ENCODE measurements at regions not wholly inside any gene's neighbourhood (a gene's known extent, or its start where the extent isn't known, plus 50 kb on each side); places are given as distances from the start of the nearest gene placed in this dataset.

- H4K20me1 ChIP-seq (replicated peaks; ENCODE audit: insufficient read depth), result no peaks in the 10 kb centered on the region
- H3K9me2 ChIP-seq (ENCODE audit: insufficient read depth), result no peaks in the 10 kb centered on the region; the same call in 1 of the 2 replicates
- no peak overlapping the region for H3K27ac ChIP-seq (ENCODE audit: low read depth)
- no peaks in the 10 kb centered on the region for H3K4me1 ChIP-seq (ENCODE audit: insufficient read depth)
- H3K4me3 ChIP-seq, result no peak overlapping the region
- H3K4me3 Mint-ChIP-seq, result no peak overlapping the region
- DNase-seq (ENCODE audit: low spot score) (no peak), ATAC-seq (no peak)
- H3K4me2 ChIP-seq, result no peak overlapping the region
- no peaks in the 10 kb centered on the region for H3K27me3 Mint-ChIP-seq (ENCODE audit: insufficient read depth, low read depth, poor library complexity)
- TF ChIP-seq JUNB (IDR thresholded peaks at IDR 0.05; ENCODE audit: unreplicated experiment), result no peak
- no peak for TF ChIP-seq NANOG (IDR thresholded peaks at IDR 0.05; ENCODE audit: borderline replicate concordance)
- no peak for TF ChIP-seq CREB1 (CRISPR knock-in tag; IDR thresholded peaks at IDR 0.05; ENCODE audit: low read depth)
- no peak for TF ChIP-seq EZH2 (IDR thresholded peaks at IDR 0.05; ENCODE audit: low read depth, unreplicated experiment)
- no peak for TF ChIP-seq REST (IDR thresholded peaks at IDR 0.05; ENCODE audit: unreplicated experiment)
- no peak for TF ChIP-seq ETS1 (IDR thresholded peaks at IDR 0.05)
- TF ChIP-seq, protein P1, sequence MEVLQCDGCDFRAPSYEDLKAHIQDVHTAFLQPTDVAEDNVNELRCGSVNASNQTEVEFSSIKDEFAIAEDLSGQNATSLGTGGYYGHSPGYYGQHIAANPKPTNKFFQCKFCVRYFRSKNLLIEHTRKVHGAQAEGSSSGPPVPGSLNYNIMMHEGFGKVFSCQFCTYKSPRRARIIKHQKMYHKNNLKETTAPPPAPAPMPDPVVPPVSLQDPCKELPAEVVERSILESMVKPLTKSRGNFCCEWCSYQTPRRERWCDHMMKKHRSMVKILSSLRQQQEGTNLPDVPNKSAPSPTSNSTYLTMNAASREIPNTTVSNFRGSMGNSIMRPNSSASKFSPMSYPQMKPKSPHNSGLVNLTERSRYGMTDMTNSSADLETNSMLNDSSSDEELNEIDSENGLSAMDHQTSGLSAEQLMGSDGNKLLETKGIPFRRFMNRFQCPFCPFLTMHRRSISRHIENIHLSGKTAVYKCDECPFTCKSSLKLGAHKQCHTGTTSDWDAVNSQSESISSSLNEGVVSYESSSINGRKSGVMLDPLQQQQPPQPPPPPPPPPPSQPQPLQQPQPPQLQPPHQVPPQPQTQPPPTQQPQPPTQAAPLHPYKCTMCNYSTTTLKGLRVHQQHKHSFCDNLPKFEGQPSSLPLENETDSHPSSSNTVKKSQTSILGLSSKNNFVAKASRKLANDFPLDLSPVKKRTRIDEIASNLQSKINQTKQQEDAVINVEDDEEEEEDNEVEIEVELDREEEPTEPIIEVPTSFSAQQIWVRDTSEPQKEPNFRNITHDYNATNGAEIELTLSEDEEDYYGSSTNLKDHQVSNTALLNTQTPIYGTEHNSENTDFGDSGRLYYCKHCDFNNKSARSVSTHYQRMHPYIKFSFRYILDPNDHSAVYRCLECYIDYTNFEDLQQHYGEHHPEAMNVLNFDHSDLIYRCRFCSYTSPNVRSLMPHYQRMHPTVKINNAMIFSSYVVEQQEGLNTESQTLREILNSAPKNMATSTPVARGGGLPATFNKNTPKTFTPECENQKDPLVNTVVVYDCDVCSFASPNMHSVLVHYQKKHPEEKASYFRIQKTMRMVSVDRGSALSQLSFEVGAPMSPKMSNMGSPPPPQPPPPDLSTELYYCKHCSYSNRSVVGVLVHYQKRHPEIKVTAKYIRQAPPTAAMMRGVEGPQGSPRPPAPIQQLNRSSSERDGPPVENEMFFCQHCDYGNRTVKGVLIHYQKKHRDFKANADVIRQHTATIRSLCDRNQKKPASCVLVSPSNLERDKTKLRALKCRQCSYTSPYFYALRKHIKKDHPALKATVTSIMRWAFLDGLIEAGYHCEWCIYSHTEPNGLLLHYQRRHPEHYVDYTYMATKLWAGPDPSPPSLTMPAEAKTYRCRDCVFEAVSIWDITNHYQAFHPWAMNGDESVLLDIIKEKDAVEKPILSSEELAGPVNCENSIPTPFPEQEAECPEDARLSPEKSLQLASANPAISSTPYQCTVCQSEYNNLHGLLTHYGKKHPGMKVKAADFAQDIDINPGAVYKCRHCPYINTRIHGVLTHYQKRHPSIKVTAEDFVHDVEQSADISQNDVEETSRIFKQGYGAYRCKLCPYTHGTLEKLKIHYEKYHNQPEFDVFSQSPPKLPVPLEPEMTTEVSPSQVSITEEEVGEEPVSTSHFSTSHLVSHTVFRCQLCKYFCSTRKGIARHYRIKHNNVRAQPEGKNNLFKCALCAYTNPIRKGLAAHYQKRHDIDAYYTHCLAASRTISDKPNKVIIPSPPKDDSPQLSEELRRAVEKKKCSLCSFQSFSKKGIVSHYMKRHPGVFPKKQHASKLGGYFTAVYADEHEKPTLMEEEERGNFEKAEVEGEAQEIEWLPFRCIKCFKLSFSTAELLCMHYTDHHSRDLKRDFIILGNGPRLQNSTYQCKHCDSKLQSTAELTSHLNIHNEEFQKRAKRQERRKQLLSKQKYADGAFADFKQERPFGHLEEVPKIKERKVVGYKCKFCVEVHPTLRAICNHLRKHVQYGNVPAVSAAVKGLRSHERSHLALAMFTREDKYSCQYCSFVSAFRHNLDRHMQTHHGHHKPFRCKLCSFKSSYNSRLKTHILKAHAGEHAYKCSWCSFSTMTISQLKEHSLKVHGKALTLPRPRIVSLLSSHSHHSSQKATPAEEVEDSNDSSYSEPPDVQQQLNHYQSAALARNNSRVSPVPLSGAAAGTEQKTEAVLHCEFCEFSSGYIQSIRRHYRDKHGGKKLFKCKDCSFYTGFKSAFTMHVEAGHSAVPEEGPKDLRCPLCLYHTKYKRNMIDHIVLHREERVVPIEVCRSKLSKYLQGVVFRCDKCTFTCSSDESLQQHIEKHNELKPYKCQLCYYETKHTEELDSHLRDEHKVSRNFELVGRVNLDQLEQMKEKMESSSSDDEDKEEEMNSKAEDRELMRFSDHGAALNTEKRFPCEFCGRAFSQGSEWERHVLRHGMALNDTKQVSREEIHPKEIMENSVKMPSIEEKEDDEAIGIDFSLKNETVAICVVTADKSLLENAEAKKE (CRISPR knock-in tag; IDR thresholded peaks at IDR 0.05), result no peak
- no peak for TF ChIP-seq CTCF (conservative IDR thresholded peaks at IDR 0.05; ENCODE audit: low read depth in 2 of 2)
- TF ChIP-seq ZNF331 (CRISPR knock-in tag; IDR thresholded peaks at IDR 0.05; ENCODE audit: low read depth), result no peak
- TF ChIP-seq POLR2AphosphoS5 (IDR thresholded peaks at IDR 0.05; ENCODE audit: low read depth), result no peak
- TF ChIP-seq STAT1 (IDR thresholded peaks at IDR 0.05; ENCODE audit: unreplicated experiment), result no peak
- no peak for TF ChIP-seq ZNF114 (CRISPR knock-in tag; IDR thresholded peaks at IDR 0.05)
- TF ChIP-seq EZH2phosphoT487 (IDR thresholded peaks at IDR 0.05; ENCODE audit: unreplicated experiment), result no peak
- H3K4me1 Mint-ChIP-seq, result no peaks in the 10 kb centered on the region; the same call in 2 of the 3 replicates
- no peaks in the 10 kb centered on the region for H3F3A ChIP-seq (replicated peaks; ENCODE audit: low read depth)
- peaks cover 40% of the 10 kb centered on the region for H3K9me3 Mint-ChIP-seq
- no peaks in the 10 kb centered on the region for H3K27me3 ChIP-seq (ENCODE audit: insufficient read depth)
- peaks cover 33% of the 10 kb centered on the region for H3K36me3 Mint-ChIP-seq (ENCODE audit: low read depth)
- H2AFZ ChIP-seq, result no peak overlapping the region
- no peaks in the 10 kb centered on the region for H3K36me3 ChIP-seq (ENCODE audit: insufficient read depth)
- H3K79me2 ChIP-seq (replicated peaks; ENCODE audit: insufficient read depth), result no peaks in the 10 kb centered on the region
- H3K27ac Mint-ChIP-seq, result no peak overlapping the region
Measured at GRCh38 chr18:40120796-40121391, 1834.1 kb upstream of the PIK3C3 start.

Measured in GM23338 (cell line).